KOPT-K1 (cell line): ENCODE measurements at regions not wholly inside any gene's neighbourhood (a gene's known extent, or its start where the extent isn't known, plus 50 kb on each side); places are given as distances from the start of the nearest gene placed in this dataset.

Experiments
- H3K27ac ChIP-seq: fragments of 200-600 bp; sonication (generic); 2 replicates; pipeline ENCODE4 v1.5.1; 2016; ENCODE audit warnings: antibody characterized with exemption, mild to moderate bottlenecking, low read depth, low read length; ENCODE audit not compliant: poor library complexity, severe bottlenecking
- H3K36me3 ChIP-seq: fragments of 200-600 bp; sonication (generic); 2 replicates; pipeline ENCODE4 v1.5.1; 2017; ENCODE audit warnings: antibody characterized with exemption, mild to moderate bottlenecking, low read length, moderate library complexity; ENCODE audit not compliant: insufficient read depth
- H3K9me3 ChIP-seq: fragments of 200-600 bp; sonication (generic); 2 replicates; pipeline ENCODE4 v1.5.1; 2017; ENCODE audit warnings: antibody characterized with exemption, low read length, mild to moderate bottlenecking; ENCODE audit not compliant: insufficient read depth, poor library complexity, severe bottlenecking

DNA sequence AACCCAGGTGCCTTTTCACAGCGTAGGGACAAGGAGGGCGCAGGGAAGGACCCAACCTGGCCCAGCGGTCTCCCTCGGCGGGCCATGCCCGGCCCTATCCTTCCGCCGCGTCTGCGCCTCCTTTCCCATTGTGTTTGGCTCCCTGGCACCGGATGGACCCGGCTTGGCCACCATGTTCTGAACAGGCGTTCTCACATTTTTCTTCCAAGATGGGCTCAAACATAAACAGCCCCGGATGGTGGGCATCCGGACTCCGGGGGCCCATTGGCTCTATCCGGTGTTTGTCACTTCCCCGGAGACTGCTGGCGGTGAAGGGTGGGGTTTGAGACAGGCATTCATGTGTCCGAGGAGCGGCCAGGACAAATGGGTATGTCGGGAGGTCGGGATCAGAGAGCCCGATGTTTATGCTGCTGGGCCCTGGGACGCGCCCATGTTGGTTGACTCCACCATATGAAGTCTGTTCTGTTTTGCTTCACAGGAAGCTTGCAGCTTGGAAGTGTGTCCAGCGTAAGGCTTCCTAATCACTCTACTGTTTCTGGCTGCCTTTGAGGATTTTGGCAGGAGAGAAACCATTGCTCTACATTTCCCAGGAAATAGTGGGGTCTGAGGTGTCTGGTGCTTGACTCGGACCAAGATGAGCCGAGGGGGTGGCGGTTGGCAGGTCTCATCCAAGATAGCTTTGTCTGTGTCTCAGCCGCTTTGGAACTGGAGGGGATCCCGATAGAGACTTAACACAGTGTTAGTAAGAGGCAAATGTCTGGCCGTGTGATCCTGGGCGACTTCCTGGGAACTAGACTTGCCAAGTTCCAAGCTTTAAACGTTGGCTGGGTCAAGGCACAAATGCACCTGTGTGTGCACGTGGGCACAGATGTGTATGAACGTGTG is 188.3 kb downstream of the IRF8 start:
- Histone ChIP-seq H3K36me3 (no peaks in the 10 kb centered on the region), H3K9me3 (no peaks in the 10 kb centered on the region), H3K27ac (peak overlapping the region; percentile 84)

DNA sequence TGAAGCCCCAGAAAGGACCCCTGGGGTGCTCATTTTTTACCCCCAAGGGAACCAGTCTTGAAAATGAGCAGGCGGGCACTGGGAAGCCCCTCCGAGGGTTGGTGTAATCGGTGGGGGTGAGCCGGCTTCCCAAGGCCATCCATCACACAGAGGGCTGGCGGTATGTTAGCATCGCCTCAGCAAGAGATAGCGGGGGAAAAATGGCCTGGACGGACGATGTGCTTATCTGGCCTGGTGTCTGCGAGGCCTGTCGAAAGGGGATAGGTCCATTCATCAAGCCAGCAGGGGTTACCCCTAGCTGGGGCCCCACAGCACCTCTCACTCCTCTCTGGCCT is 188.9 kb downstream of the IRF8 start:
- H3K9me3 ChIP-seq, result no peaks in the 10 kb centered on the region
- peak overlapping the region; percentile 84 for H3K27ac ChIP-seq
- H3K36me3 ChIP-seq, result no peaks in the 10 kb centered on the region

- Histone ChIP-seq H3K27ac (peak overlapping the region; percentile 84), H3K9me3 (no peaks in the 10 kb centered on the region), H3K36me3 (no peaks in the 10 kb centered on the region)
Measured at GRCh38 chr16:86088287-86088686, 189.3 kb downstream of the IRF8 start.

GRCh38 chr16:86088816-86089215 is 189.9 kb downstream of the IRF8 start:
- Histone ChIP-seq H3K27ac (peak overlapping the region; percentile 56), H3K9me3 (no peaks in the 10 kb centered on the region), H3K36me3 (no peaks in the 10 kb centered on the region)

DNA sequence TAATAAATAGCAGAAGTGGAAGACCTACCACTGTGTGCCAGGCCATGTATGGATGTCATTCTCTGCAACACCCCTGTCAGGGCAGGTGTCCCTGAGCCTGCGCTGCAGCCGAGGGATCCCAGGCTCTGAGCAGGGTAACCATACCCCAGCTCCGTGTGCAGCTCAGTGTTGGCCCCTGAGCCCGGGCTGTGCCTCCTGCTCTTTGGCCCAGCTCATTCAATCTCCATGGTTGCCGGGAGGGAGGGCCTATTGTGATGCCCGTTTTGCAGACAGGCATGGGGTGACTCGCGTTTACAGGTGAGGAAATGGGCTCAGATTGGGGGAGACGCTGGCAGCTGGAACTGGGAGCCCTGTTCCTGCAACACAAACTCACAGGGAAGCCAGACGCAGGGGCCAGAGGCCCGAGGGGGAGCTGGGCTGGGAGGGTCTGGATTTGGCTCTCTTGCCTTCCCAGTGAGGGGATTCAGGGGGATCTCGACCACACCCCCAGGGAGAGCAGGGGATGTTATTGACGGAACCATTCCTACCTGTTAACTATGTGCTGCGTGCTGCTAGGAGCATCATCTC is 190.5 kb downstream of the IRF8 start:
- Histone ChIP-seq H3K27ac (peak overlapping the region; percentile 56), H3K9me3 (no peaks in the 10 kb centered on the region), H3K36me3 (no peaks in the 10 kb centered on the region)

GRCh38 chr16:86089991-86090390 is 191.0 kb downstream of the IRF8 start:
- H3K27ac ChIP-seq, result peak overlapping the region; percentile 56
- no peaks in the 10 kb centered on the region for H3K36me3 ChIP-seq
- no peaks in the 10 kb centered on the region for H3K9me3 ChIP-seq

DNA sequence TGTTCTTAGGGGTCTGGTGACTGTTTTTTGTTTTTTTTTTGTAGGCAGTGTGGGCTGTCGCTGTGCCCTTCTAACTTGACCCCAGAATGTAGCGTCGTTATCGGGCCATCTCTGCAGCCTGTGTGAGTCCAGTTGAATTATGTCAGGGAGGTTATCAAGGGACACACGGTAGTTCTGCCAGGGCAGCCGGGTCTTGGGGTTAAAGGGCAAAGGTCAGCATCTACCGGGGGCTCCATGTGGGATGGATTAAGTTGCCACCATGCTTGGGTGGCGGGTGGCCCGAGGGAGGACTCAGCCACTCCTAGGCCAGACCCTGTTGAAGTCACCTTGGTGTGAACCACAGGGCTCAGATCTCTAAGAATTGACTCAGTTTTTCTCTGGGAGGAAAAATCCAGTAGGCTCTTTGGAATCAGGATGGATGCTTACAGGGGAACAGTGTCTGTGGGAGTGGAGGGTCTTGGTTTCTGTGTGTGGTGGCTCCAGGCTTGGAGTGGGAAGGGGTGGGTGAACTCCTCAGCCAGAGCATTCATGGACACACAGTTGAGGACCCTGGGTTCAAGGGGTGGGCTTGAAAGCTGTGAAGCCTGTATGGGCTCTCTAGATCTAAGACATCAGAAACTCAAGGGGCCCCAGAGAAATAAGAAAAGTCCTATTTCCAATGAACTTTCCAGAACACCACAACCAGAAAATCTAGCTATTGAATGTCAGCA is 191.7 kb downstream of the IRF8 start:
- Histone ChIP-seq H3K36me3 (no peaks in the 10 kb centered on the region), H3K9me3 (no peaks in the 10 kb centered on the region), H3K27ac (peak overlapping the region; percentile 56)

DNA sequence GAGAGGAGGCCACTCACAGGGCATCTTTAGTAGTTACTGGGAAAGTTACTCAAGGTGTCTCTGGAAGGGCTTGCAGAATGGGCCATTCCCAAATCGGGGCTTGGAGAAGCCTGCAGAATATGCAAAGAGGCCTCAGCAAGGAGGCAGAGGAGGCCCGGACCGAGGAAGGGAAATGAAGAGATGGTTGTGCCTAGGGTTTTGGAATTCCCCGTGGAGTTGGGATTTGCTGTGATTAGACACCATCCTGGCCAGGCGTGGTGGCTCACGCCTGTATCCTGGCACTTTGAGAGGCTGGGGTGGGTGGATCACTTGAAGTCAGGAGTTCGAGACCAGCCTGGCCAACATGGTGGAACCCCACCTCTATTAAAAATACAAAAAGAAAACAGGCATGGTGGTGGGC is 193.0 kb downstream of the IRF8 start:
- Histone ChIP-seq H3K27ac (no peak overlapping the region), H3K36me3 (no peaks in the 10 kb centered on the region), H3K9me3 (no peaks in the 10 kb centered on the region)

DNA sequence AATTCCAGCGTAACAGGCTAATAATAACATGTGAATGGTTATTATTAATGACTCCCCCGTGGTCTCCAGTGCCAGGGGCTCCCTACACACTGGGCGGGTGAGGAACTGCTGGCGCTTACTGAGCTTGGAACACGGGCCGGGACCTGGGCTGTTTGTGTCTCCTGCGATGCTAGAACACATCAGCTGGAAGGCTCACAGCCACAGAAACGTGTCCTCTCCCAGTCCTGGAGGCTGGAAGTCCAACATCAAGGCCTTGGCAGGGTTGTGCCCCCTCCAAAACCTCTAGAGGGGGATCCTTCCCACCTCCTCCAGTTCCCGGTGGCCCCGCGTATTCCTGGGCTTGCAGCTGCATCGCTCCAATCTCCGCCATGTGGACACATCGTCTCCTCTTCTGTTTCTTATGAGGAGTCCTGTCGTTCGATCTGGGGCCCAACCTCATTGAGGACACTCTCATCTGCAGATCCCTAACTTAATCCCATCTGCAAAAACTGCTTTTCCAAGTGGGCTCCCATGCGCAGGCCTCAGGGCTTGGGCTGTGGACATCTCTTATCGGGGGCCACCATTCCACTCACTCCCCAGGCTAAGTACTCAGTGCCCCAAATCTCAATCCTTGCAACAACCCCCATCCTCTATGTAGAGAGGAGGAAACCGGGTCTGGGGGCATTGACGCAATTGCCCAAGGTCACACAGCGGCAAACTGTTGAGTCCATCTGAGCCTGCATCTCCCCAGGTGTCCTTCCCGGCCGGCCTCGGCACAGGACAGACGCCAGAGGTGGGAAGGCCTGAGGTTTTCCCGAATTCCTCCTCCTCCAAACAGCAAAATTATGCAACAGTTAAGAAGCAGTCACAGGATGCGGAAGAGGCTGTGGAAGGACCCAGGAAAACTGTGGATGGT is 193.9 kb downstream of the IRF8 start:
- H3K27ac ChIP-seq, result no peak overlapping the region
- no peaks in the 10 kb centered on the region for H3K9me3 ChIP-seq
- no peaks in the 10 kb centered on the region for H3K36me3 ChIP-seq

GRCh38 chr16:86093801-86094750 is 195.1 kb downstream of the IRF8 start:
- Histone ChIP-seq H3K9me3 (no peaks in the 10 kb centered on the region), H3K36me3 (no peaks in the 10 kb centered on the region), H3K27ac (no peak overlapping the region)

DNA sequence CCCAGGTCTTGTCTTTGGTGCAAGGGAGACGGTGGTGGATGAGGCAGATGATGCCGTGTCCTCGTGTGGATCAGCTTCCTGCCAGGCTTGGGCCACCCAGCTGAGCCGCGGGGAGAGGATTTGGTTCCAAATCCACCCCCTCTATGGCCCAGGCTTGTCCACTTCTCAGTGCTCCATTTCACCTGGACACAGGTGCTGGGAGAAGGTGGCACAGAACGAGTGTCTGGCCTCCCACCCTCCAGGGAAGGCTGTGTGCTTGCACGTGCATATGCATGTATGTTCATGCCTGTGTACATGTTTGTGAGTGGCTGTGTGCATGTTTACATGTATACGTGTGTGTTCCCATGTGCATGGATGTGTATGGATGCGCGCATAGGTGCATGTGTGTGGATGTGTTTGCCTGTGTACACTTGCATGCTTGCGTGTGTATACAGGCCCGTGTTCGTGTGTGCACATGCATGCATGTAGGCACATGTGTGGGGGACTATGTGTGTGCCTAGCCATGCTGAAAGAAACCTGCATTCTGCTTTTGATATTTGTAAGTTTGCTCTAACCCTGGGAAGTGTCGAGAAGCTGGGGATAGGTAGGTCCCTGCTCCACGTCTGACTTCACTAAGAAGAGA is 196.3 kb downstream of the IRF8 start:
- Histone ChIP-seq H3K9me3 (no peaks in the 10 kb centered on the region), H3K27ac (no peak overlapping the region), H3K36me3 (no peaks in the 10 kb centered on the region)

DNA sequence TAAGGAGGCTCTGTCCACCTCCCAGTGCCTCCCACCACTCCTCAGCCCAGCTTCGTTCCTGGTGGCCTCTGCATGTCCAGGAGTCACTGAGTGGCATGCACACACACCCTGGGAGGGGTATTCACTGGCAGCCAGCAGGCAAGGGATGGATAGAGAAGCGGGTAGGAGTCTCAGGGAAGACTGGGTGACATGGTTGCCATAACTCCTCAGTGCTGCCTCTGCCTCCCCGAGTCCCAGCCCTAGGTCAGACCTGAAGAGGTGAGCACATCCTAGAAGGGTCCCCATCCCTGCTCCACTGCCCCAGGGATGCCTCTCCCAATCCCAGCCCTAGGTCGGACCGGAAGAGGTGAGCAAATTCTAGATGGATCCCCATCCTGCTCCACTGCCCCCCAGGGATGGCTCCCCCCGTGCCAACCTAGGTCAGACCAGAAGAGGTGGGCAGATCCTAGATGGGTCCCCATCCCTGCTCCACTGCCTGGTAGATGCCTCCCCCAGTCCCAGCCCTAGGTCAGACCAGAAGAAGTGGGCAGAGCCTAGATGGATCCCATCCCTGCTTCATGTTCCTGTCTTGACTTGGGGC is 197.0 kb downstream of the IRF8 start:
- Histone ChIP-seq H3K9me3 (no peaks in the 10 kb centered on the region), H3K36me3 (no peaks in the 10 kb centered on the region), H3K27ac (no peak overlapping the region)

DNA sequence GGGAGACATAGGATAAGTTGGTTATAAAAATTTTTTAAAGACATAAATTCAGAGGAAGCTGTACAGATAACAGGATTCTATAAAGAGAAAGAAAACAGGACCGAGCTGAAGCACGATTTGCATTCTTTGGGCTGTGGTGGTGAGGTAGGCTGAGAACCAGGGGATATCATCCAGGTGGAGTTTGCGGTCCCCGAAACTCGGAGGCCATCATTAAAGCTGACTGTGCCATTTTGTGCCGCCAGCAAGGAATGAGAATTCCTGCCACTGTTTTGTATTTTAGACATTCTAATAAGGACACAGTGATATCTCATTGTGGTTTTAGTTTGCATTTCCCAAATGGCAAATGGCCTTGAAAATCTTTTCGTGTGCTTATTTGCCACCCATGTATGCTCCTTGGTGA is 197.9 kb downstream of the IRF8 start:
- H3K27ac ChIP-seq, result no peak overlapping the region
- H3K9me3 ChIP-seq, result no peaks in the 10 kb centered on the region
- H3K36me3 ChIP-seq, result no peaks in the 10 kb centered on the region
